Central memory CD4-positive, alpha-beta T cell (primary cell): ENCODE measurements at regions not wholly inside any gene's neighbourhood (a gene's known extent, or its start where the extent isn't known, plus 50 kb on each side); places are given as distances from the start of the nearest gene placed in this dataset.
"Not testable (repeated sequence)": the region's sequence is repeated elsewhere in the genome, so short reads cannot be mapped to it uniquely, and the experiment has no call there.

ENCODE experiments used
- DNase-seq: peaks from one replicate; pipeline ENCODE4 v3.0.0; 2022

- DNase-seq, result no peak
These were observed 88.5 kb upstream of the XIST start for GRCh38 chrX:73940893-73941470.

- DNase-seq, result not testable (repeated sequence)
These were observed 85.3 kb upstream of the XIST start for GRCh38 chrX:73937843-73938242.

DNA sequence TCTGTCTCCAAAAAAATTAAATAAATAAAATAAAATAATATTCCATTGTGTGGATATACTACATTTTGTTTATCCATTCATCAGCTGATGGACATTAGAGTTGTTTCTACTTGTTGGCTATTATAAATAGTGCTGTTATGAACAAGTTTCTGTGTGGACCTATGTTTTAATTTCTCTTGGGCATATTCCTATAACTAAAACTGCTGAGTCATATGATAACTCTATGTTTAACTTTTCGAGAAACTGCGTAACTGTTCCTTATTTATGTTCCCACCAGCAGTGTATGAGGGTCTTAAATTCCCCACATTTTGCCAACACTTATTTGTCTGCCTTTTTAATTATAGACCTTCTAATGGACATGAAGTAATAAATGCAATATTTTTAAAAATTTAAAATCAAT lies 80.0 kb upstream of the XIST start:
- DNase-seq, result no peak

DNA sequence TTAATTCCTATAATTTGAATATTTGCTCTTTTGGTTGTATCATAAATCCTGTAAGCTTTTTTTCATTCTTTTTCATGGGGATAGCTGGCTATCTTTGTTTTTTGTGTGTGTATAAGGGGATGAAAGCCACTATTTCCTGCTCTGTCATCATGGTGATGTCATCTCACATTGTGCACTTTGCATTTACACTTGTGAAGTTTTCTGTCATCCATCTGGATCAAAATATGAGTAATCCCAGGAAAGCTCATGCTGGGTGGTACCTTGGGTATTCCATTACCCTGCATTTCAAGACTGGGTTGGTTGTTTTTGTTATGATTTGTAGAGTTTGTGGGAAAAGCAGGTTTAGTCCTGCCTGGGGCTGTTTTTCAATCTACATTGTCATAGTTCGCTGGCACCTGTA lies 77.8 kb upstream of the XIST start:
- no peak for DNase-seq

- no peak for DNase-seq
These were observed 70.4 kb upstream of the XIST start for GRCh38 chrX:73922856-73923455.

DNA sequence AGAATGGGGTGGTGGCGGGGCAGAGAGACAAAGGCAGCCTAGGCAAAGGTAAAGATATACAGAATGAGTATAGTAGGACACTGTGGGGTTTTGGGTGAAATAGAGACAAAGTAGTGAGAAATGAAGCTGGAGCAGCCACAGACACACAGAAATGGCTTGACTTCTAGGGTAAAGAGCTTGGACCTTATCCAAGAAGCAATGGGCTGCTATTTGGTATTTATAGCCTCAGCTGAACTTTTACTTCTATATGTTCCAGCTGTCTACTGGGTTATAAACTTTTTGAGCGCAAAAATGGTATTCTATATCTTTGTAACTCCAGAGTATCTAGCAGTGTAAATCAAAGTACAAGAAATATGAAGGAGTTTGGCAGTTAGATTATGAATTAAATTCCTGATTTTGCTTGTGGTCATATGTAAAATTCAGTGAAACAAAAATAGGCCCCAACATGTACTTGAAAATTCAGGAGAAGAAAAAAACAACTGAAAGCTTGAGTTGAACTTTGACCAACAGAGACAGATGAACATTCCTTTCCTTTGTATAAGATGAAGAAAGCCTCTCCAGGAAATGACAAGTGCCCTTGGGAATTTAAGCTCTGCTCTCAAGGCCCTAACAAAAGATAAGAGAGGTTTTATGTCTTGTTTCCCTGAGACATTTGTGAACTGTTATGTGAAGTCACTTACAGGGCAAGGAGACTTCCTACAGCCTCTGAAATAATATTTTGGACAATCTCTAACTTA lies 64.6 kb upstream of the XIST start:
- DNase-seq, result no peak

DNA sequence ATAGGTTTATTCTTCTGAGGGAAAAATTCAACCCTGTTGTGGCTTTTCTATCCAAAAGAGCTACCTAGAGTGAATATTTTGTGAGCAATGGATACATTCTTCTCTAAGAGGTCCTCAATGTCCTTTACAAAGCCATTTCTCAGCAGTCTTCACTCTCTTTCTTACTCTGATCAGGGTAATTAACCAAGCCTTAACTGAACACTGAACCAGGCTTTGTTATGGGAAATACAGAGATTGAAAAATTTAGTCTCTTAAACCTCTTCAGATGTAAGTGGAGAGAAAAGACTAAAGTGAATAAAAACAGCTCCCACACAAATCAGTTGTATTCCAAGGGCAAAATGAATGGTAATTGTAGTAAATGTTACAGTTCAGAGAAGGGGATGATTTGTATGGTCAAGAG lies 64.0 kb upstream of the XIST start:
- DNase-seq, result no peak

DNA sequence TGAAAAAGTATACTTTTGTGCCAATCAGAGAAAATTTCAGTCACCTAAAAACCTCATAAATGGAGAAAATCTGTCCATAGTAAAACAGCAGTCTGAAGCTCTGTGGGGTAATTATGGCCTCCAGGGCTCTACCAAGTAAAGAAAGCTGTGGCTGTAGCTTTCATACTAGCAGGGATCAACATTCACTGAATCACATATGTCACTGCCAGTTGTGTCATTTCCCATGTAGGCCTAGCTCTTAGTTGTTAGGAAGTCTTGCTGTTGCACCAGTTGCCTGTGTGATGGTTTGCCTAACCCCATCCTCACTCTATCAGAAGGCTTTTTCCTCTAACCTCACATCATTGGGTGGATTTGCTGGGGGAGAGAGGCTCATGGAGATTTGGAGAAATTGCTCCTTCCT lies 62.3 kb upstream of the XIST start:
- DNase-seq, result not testable (repeated sequence)

DNA sequence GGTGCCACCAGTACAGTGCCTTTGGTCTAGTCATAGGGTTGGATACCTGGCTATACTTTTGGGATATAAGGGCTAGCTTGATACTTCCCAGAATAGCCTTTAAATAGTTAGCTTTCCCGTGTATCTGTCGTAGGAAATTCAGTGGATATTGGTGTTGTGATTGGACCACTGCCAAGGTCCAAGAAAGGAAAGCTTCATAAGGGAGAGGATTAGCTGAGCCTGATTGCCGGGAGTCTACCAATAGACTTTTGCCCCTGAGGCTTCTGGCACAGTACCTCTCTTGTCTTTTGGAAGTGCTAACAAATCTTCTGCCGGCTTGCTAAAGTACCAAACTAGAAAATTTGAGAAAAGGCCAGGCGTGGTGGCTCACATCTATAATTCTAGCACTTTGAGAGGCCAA lies 61.1 kb upstream of the XIST start:
- DNase-seq, result no peak

GRCh38 chrX:73911946-73912345 lies 59.4 kb upstream of the XIST start:
- DNase-seq, result not testable (repeated sequence)

- DNase-seq, result not testable (repeated sequence)
These were observed 53.3 kb upstream of the XIST start for GRCh38 chrX:73905749-73906374.

- DNase-seq, result no peak
These were observed 51.4 kb upstream of the XIST start for GRCh38 chrX:73903941-73904340.
